ENCODE measurements at regions not wholly inside any gene's neighbourhood (a gene's known extent, or its start where the extent isn't known, plus 50 kb on each side); places are given as distances from the start of the nearest gene placed in this dataset.

- TF ChIP-seq POLR2A (IDR thresholded peaks at IDR 0.05; ENCODE audit: low read depth, low read length) (no peak), POLR2AphosphoS5 (IDR thresholded peaks at IDR 0.05; ENCODE audit: low read depth, low read length) (no peak), TAF1 (IDR thresholded peaks at IDR 0.05; ENCODE audit: low read depth, low read length) (no peak)
Observed at GRCh38 chr14:81855007-81855406, 321.4 kb upstream of the SEL1L start.

Measured in GM12891 (cell line).